ENCODE measurements at regions not wholly inside any gene's neighbourhood (a gene's known extent, or its start where the extent isn't known, plus 50 kb on each side); places are given as distances from the start of the nearest gene placed in this dataset.

DNA sequence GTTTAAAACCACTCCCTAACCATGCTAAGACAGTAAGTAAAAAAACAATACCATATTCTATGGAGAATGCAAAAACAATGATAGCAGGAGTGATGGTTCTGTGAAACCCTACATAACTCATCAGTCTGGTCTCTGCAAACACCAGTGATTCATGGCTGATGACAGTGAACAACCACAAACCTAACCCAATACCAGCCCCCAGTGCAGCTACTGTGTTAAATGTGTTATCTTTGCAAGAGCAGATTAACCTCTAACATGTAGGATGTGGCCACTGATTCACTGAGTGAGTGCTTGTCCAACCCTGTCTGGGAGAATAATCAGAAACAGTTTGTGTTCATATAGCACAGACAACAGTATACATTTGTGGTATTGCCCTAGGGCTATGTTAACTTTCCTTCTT, 100.2 kb upstream of the COG2 start:
- no peak for DNase-seq (ENCODE audit: extremely low read depth, insufficient read length)
- Histone ChIP-seq H3K36me3 (ENCODE audit: control insufficient read depth, insufficient read depth, low read length) (no peaks in the 10 kb centered on the region), H3K4me3 (replicated peaks; ENCODE audit: low read depth, low read length) (no peak overlapping the region)

DNA sequence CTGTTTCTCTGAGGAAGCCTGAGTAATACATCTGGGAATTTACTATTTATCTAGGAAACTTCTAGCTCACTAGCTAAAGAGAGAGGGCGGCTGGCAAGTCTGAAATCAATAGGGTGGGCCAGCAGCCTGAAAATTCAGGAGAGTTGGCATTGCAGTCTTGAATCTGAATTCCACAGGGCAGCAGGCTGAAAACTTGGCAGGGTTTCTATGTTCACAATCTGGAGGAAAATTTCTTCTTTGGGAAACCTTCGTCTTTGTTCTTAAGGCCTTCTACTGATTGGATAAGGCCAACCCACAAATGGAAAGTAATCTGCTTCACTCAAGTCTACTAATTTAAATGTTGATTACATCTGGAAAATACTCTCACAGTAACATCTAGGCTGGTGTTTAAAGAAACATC, 101.0 kb upstream of the COG2 start:
- Histone ChIP-seq H3K27me3 (replicated peaks; ENCODE audit: control insufficient read depth, insufficient read depth, low read length) (no peaks in the 10 kb centered on the region; the same call in 1 of the 2 replicates), H3K4me3 (replicated peaks; ENCODE audit: low read depth, low read length) (no peak overlapping the region), H3K36me3 (ENCODE audit: control insufficient read depth, insufficient read depth, low read length) (no peaks in the 10 kb centered on the region)
- no peak for DNase-seq (ENCODE audit: extremely low read depth, insufficient read length)
- TF ChIP-seq, protein P1, sequence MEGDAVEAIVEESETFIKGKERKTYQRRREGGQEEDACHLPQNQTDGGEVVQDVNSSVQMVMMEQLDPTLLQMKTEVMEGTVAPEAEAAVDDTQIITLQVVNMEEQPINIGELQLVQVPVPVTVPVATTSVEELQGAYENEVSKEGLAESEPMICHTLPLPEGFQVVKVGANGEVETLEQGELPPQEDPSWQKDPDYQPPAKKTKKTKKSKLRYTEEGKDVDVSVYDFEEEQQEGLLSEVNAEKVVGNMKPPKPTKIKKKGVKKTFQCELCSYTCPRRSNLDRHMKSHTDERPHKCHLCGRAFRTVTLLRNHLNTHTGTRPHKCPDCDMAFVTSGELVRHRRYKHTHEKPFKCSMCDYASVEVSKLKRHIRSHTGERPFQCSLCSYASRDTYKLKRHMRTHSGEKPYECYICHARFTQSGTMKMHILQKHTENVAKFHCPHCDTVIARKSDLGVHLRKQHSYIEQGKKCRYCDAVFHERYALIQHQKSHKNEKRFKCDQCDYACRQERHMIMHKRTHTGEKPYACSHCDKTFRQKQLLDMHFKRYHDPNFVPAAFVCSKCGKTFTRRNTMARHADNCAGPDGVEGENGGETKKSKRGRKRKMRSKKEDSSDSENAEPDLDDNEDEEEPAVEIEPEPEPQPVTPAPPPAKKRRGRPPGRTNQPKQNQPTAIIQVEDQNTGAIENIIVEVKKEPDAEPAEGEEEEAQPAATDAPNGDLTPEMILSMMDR (IDR thresholded peaks at IDR 0.05; ENCODE audit: insufficient read depth, low read length, poor library complexity, severe bottlenecking) = no peak

More for the DNA sequence above, 100.2 kb upstream of the COG2 start:
- TF ChIP-seq, protein P1 (IDR thresholded peaks at IDR 0.05; ENCODE audit: insufficient read depth, low read length, poor library complexity, severe bottlenecking) = no peak
- no peaks in the 10 kb centered on the region; the same call in 1 of the 2 replicates for H3K27me3 ChIP-seq (replicated peaks; ENCODE audit: control insufficient read depth, insufficient read depth, low read length)

DNA sequence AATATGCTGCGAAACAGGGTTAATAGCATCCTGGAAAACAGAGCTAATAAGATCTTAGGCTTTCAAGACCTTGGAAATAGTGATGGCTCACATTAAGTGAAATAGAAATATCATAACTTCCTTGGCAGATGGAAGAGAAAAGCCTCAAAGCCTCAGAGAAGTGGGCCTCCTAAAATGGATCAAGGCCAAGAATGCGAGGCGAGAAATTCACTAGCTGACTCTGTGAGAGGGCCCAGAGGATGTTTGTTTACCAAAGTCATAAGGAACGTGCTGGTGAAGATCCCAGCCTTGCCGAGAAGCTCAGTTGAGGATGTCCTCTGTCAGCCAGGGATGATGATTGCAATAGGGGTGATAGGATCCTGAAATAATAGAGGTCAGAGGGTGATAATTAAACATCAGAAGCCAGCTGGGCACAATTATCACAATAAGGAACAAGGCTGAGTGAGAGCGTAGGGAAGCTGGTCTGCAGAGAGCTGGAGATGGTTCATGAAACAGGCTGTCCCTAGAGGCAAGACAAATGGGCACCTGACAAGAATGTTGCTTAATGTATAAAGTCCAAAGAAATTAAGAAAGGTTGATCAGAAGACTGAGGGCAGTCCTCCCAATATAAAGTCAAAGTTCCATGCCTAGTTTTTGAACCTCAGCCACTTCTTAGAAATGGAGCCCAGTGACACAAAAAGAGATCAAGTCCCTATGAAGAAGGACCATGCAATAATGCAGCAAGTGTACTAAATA, 101.7 kb upstream of the COG2 start:
- H3K4me3 ChIP-seq (replicated peaks; ENCODE audit: low read depth, low read length) = no peak overlapping the region
- no peaks in the 10 kb centered on the region for H3K36me3 ChIP-seq (ENCODE audit: control insufficient read depth, insufficient read depth, low read length)
- TF ChIP-seq, protein P1 (IDR thresholded peaks at IDR 0.05; ENCODE audit: insufficient read depth, low read length, poor library complexity, severe bottlenecking) = no peak
- DNase-seq (ENCODE audit: extremely low read depth, insufficient read length) = no peak
- H3K27me3 ChIP-seq (replicated peaks; ENCODE audit: control insufficient read depth, insufficient read depth, low read length) = no peaks in the 10 kb centered on the region; the same call in 1 of the 2 replicates

DNA sequence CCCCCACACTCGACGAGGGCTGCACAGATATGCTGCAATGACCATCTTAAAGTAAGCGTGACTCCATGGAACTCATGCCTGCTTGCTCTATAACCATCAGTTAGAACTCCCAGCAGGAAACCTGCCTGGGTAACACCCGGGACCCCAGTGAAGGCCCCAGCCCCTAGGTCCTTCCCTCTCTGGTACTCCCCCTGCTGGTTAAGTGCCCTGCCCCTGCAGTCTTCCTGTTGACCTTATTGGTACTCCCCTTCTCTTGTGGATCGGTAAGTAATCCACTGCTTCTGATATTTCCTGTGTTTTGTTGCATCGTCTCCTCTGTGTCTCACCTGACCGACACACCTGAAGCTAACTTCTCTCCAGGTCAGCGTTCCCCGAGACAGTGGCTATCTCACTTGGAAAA, 104.8 kb upstream of the COG2 start:
- Histone ChIP-seq H3K4me3 (replicated peaks; ENCODE audit: low read depth, low read length) (no peak overlapping the region), H3K27me3 (replicated peaks; ENCODE audit: control insufficient read depth, insufficient read depth, low read length) (no peaks in the 10 kb centered on the region), H3K36me3 (ENCODE audit: control insufficient read depth, insufficient read depth, low read length) (no peaks in the 10 kb centered on the region)
- TF ChIP-seq, protein P1 (IDR thresholded peaks at IDR 0.05; ENCODE audit: insufficient read depth, low read length, poor library complexity, severe bottlenecking) = no peak
- DNase-seq (ENCODE audit: extremely low read depth, insufficient read length) = no peak

DNA sequence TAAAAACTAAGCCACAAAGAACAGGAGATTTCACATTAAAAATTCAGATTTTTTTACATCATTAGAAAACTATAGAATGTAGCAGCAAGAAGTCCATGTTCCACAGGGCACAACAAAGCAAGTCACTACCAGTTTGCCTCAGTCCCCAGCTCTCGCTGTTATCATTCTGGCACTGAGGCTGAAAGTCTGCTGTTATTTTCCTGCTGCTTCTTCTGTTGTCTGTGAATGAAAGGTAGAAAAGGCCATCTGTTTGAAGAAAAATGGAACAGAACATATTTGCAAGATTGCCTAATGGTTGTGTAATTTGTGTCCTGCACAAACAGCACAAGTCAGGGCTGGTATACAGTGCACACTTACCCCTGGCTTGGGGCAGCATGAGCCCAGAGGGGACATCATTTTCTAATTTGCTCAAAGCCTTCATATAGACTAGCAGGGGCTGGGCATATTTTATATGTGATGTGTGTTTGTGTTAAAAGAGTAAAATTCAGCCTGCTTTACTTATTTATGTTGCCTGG, 105.6 kb upstream of the COG2 start:
- no peak for DNase-seq (ENCODE audit: extremely low read depth, insufficient read length)
- no peaks in the 10 kb centered on the region for H3K36me3 ChIP-seq (ENCODE audit: control insufficient read depth, insufficient read depth, low read length)
- no peak overlapping the region for H3K4me3 ChIP-seq (replicated peaks; ENCODE audit: low read depth, low read length)
- TF ChIP-seq, protein P1 (IDR thresholded peaks at IDR 0.05; ENCODE audit: insufficient read depth, low read length, poor library complexity, severe bottlenecking) = no peak
- H3K27me3 ChIP-seq (replicated peaks; ENCODE audit: control insufficient read depth, insufficient read depth, low read length) = no peaks in the 10 kb centered on the region
